Gastrocnemius medialis (tissue), 4 donors: ENCODE measurements at regions not wholly inside any gene's neighbourhood (a gene's known extent, or its start where the extent isn't known, plus 50 kb on each side); places are given as distances from the start of the nearest gene placed in this dataset.

Experiments
- CTCF ChIP-seq, 5 experiments: fragments of 450-650 bp in 3 of 5; fragments of 200-600 bp in 2 of 5; sonication (generic) in 2 of 5; IDR thresholded peaks in 4 of 5; conservative IDR thresholded peaks in 1 of 5; 1 replicate in 4 of 5; 2 replicates in 1 of 5; pipeline ENCODE4 v1.5.1; 2016 to 2019; ENCODE audit warnings: antibody characterized with exemption in 5 of 5, mild to moderate bottlenecking in 3 of 5, moderate library complexity in 3 of 5
- POLR2A ChIP-seq, 2 donors: fragments of 450-650 bp; IDR thresholded peaks; one replicate each; pipeline ENCODE4 v1.6.1; 2017; ENCODE audit warnings: antibody characterized with exemption in 2 of 2, mild to moderate bottlenecking in 2 of 2, moderate library complexity in 2 of 2

GRCh38 chr2:144674071-144674470 is 154.2 kb upstream of the ZEB2 start:
- TF ChIP-seq CTCF (IDR thresholded peaks at IDR 0.05 in 4 of 5, conservative IDR thresholded peaks at IDR 0.05 in 1 of 5): no peak
- TF ChIP-seq POLR2A (IDR thresholded peaks at IDR 0.05): no peak
